Hematopoietic multipotent progenitor cell treated with erythropoietin and hydrocortisone succinate and interleukin-3 and kit ligand, for 8 days (in vitro differentiated cells): ENCODE measurements at regions not wholly inside any gene's neighbourhood (a gene's known extent, or its start where the extent isn't known, plus 50 kb on each side); places are given as distances from the start of the nearest gene placed in this dataset.

Experiments used
- DNase-seq: peaks from one replicate; pipeline ENCODE4 v3.0.0-alpha.2; 2015

GRCh38 chr12:58764100-58764953 is 156.0 kb downstream of the LRIG3 start:
- no peak for DNase-seq

GRCh38 chr12:58765076-58765475 is 155.2 kb downstream of the LRIG3 start:
- no peak for DNase-seq

- no peak for DNase-seq
These were observed 154.4 kb downstream of the LRIG3 start for GRCh38 chr12:58765653-58766512.

GRCh38 chr12:58766513-58766870 is 153.8 kb downstream of the LRIG3 start:
- DNase-seq: no peak

DNA sequence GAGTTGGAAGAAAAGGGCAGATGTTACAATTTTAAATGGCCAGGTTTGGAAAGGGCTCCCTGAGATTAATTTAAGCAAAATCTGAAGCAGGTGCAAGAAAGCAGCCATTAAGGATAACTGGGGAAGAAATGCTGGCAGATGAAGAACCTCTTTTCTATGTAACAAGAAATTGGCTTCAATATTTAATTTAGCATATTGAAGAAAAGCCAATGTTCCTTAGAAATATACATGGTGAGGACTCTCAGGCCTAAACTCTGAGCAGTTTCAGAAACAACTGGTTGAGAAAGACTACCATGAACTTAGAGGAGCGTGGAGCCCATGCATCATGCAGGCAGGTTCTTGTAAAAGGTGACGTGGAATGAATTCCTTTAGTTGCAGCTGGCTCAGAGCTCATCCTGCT is 152.8 kb downstream of the LRIG3 start:
- no peak for DNase-seq

DNA sequence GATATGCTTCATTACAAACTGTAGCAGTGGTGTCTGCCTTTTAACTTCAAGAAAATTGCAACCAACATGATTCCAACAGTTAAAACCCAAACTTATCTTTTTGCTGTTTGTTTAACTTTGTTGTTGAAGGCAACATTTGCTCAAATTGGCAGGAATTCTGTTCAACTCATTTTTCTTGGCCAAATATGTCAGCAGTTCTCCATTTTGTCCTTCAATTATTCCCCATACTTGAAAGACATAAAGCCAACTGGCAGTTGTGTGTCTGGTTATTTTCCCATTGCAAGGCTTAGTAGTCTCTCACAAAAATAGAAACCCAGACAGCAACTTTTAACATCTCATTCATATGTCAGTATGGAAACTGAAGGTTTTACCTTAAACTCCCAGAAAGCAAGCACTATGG is 146.3 kb downstream of the LRIG3 start:
- no peak for DNase-seq

GRCh38 chr12:58774731-58775130 is 145.6 kb downstream of the LRIG3 start:
- DNase-seq: no peak

- DNase-seq: no peak
These were observed 144.9 kb downstream of the LRIG3 start for GRCh38 chr12:58775396-58775795.

GRCh38 chr12:58776144-58776543 is 144.2 kb downstream of the LRIG3 start:
- DNase-seq: no peak

GRCh38 chr12:58777815-58778214 is 142.5 kb downstream of the LRIG3 start:
- no peak for DNase-seq

DNA sequence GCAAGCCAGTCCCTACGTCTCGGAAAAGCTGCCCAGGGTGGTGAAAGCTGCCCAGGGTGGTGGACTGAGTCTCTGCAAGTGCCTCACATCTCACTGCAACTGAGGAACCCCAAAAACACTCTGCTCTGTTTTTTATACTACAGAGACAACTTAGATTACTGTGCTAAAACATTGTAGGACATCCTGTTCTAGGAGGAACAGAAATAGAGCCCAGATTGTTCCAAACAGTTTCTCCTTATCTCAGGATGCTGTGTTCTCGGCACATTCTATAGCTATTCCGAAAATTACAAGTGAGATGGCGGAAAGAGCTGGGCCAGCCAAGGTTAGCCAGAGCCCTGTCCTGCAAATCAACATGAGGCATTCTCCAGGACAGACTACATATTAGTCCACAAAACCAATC is 138.7 kb downstream of the LRIG3 start:
- no peak for DNase-seq

GRCh38 chr12:58787021-58787760 is 133.1 kb downstream of the LRIG3 start:
- DNase-seq: no peak

- no peak for DNase-seq
These were observed 125.4 kb downstream of the LRIG3 start for GRCh38 chr12:58794859-58795258.

DNA sequence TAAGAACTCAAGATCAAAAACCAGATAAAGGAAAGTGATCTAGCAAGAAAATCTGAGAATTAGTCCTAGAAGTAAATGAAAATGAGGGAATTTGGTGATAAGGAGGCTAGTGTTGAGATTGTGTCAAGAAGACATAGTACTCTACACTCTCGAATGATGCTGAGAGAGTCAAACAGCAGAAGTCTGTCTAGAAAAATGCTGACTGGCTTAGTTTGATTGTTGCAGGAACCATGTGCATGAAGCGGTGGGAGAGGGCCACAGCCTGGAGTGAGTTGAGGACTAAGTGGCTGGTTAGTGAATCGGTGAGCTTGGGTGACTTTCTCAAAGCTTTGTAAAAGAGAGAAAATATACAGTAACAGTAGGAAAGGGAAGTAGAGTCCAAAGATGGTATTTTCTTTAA is 124.5 kb downstream of the LRIG3 start:
- DNase-seq: no peak

DNA sequence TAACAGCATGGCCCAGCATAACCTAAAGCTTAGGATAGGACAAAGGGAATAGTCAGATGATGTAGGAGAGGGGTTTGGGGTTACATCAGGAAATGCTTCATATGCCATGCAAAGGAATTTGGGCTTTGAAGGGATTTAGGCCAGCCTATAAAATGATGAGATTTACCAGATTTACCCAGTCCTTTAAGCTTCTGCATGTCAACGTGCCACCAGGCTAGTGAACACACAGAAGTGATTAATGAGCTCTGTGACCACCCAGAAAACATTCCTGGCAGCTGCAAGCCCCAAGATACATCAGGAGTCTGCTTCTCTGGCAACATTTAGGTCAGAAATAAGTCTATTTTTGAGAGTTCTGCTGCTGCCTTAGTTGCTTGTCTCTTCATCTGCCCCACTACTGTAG is 118.3 kb downstream of the LRIG3 start:
- no peak for DNase-seq

DNA sequence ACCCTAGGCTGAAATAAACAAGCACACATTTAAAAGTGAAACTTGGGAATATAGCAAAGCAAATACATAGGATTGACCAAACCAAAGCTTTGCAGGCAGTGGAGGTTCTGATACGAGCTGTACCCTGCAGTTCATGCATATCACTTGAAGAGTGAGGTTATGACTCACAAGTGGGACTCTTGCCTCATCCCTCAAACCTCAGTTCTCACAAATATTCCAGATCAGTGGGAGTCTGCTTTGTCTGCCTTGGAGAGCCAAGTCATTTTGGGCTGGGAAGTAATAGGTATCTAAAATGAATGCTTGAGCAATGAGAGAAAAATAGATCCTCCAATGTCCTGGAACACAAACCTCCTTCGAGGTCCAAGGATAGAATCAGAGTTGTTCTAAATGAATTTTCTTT is 116.4 kb downstream of the LRIG3 start:
- no peak for DNase-seq

DNA sequence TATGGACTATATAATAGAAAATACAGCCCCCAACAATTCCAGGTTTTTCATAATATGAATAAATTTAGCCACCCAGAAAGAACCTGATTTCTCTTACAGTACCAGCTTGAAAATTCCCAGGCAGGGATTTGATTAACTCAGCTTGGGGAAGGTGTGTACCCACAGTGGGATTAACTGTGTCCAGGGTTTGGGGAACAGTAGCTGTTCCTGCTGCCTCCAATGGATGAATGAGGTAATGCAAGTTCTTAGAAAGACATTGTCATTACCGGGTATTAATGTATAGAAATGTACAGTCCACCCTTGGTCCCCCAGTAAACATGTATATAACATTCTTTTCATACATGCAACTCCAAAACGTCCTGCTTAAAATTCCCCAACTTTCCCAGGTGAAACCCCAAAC is 115.6 kb downstream of the LRIG3 start:
- no peak for DNase-seq

DNA sequence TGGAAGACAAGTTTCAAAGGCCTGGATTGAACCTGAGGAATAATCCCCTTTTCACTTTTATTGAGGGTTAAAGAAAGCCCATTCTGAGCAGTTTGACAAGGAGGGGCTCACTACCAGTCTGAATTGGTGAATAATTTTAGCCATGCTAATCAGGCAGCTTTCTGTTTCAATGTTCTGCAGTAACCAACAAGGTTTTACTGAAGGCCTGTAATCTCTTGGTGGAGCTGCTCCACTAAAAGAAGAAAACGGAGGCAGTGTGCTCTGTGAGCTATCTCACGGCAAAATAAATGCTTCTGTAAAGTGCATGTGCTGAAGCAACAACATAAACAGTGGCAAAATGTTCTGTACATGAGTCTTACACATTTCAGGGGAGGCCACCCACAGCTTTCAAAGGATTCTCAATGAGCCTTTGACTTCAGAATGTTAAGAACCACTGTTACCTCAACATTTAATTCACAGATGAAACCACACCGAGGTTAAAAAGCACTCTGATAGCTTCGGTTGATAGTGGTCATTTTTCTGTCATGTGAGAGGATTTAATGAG is 111.2 kb downstream of the LRIG3 start:
- DNase-seq: no peak

- DNase-seq: no peak
These were observed 109.0 kb downstream of the LRIG3 start for GRCh38 chr12:58811346-58811745.

GRCh38 chr12:58812214-58812613 is 108.1 kb downstream of the LRIG3 start:
- DNase-seq: no peak

GRCh38 chr12:58814036-58814435 is 106.3 kb downstream of the LRIG3 start:
- DNase-seq: no peak

DNA sequence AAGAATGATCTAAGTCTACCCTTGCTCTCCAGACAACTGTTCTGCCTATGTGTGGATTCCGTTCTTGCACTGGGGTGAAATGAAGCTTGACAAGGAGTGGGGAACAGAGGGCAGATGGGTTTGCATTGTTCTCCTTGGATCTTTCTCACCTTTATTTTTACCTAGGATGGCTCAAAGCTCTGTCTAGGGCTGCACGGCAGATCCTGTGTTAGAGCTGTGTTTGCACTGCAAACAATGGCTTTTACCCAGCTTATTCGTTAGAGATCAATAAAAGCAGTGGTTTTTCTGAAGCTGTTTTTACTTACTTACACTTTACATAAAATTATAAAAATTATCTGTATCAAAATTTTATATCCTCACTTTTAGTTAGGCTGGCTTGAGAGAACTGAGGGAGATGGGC is 105.1 kb downstream of the LRIG3 start:
- DNase-seq: no peak

DNA sequence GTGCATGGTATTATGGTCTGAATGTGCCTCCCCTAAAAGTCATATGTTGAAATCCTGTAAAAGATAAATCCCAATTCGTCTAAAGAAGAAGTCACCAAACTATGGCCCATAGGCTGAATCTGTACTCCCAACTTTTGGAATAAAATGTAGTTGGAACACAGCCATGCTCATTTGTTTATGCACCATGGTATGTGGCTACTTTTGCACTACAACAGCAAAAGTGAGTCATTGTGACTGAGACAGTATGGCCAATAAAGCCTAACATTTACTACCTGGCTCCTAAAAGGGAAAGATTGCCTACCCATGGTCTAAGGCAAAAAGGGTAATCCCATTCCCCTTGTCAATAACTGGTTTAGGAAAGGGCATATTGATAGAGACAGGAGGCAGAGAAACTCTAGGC is 101.8 kb downstream of the LRIG3 start:
- DNase-seq: no peak
